Gastroesophageal sphincter (tissue), 3 donors: ENCODE measurements at regions not wholly inside any gene's neighbourhood (a gene's known extent, or its start where the extent isn't known, plus 50 kb on each side); places are given as distances from the start of the nearest gene placed in this dataset.

Source experiments
- EP300 ChIP-seq: sonication (generic); formaldehyde crosslinking; IDR thresholded peaks from one replicate; pipeline ENCODE4 v1.6.1; 2017; ENCODE audit warnings: antibody characterized with exemption, mild to moderate bottlenecking
- POLR2A ChIP-seq, 2 donors: fragments of 450-650 bp; IDR thresholded peaks; one replicate each; pipeline ENCODE4 v1.6.1; 2017; ENCODE audit warnings: antibody characterized with exemption in 2 of 2, mild to moderate bottlenecking in 2 of 2, moderate library complexity in 1 of 2
- TF ChIP-seq, protein P1 (sequence below), 4 experiments: fragments of 200-600 bp in 2 of 4; fragments of 450-650 bp in 2 of 4; sonication (generic) in 1 of 4; IDR thresholded peaks; one replicate each; pipeline ENCODE4 v1.5.1; 2017 to 2019; ENCODE audit warnings: antibody characterized with exemption in 4 of 4, mild to moderate bottlenecking in 2 of 4, moderate library complexity in 2 of 4

GRCh38 chr6:22020299-22021003, 276.4 kb downstream of the PRL start:
- no peak for TF ChIP-seq EP300
- no peak for TF ChIP-seq POLR2A (IDR thresholded peaks at IDR 0.05)
- TF ChIP-seq, protein P1, sequence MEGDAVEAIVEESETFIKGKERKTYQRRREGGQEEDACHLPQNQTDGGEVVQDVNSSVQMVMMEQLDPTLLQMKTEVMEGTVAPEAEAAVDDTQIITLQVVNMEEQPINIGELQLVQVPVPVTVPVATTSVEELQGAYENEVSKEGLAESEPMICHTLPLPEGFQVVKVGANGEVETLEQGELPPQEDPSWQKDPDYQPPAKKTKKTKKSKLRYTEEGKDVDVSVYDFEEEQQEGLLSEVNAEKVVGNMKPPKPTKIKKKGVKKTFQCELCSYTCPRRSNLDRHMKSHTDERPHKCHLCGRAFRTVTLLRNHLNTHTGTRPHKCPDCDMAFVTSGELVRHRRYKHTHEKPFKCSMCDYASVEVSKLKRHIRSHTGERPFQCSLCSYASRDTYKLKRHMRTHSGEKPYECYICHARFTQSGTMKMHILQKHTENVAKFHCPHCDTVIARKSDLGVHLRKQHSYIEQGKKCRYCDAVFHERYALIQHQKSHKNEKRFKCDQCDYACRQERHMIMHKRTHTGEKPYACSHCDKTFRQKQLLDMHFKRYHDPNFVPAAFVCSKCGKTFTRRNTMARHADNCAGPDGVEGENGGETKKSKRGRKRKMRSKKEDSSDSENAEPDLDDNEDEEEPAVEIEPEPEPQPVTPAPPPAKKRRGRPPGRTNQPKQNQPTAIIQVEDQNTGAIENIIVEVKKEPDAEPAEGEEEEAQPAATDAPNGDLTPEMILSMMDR (IDR thresholded peaks at IDR 0.05) = no peak
